Astrocyte (in vitro differentiated cells and primary cell): ENCODE measurements at regions not wholly inside any gene's neighbourhood (a gene's known extent, or its start where the extent isn't known, plus 50 kb on each side); places are given as distances from the start of the nearest gene placed in this dataset.

Experiments
- DNase-seq: peaks from one replicate; pipeline ENCODE4 v3.0.0-alpha.2; 2010; ENCODE audit warnings: low read depth
- FAIRE-seq: peaks from 2 replicates; lab custom pipeline; 2011; peaks lifted over from hg19 to GRCh38; lab: Jason Lieb, UNC
- H2AFZ ChIP-seq: 2 replicates; pipeline ENCODE4 v1.6.0; 2012; ENCODE audit warnings: low read depth, low read length, inconsistent platforms
- H3K27ac ChIP-seq: 2 replicates; pipeline ENCODE4 v1.5.1; 2011; ENCODE audit warnings: low read depth, low read length, inconsistent platforms
- H3K27me3 ChIP-seq: 2 replicates; pipeline ENCODE4 v1.6.0; 2011; ENCODE audit warnings: low read length, inconsistent platforms; ENCODE audit not compliant: insufficient read depth
- H3K36me3 ChIP-seq: 2 replicates; pipeline ENCODE4 v1.5.1; 2011; ENCODE audit warnings: low read length, inconsistent platforms; ENCODE audit not compliant: insufficient read depth
- H3K4me1 ChIP-seq: 2 replicates; pipeline ENCODE4 v1.5.1; 2011; ENCODE audit warnings: low read length, inconsistent platforms; ENCODE audit not compliant: insufficient read depth
- H3K4me2 ChIP-seq: 2 replicates; pipeline ENCODE4 v1.6.0; 2012; ENCODE audit warnings: low read length, inconsistent platforms
- H3K4me3 ChIP-seq: 2 replicates; pipeline ENCODE4 v1.5.1; 2011; ENCODE audit warnings: low read depth, mild to moderate bottlenecking, low read length, inconsistent platforms; ENCODE audit not compliant: insufficient read depth
- H3K79me2 ChIP-seq: 2 replicates; pipeline ENCODE4 v1.6.0; 2012; ENCODE audit warnings: mild to moderate bottlenecking, low read length, inconsistent platforms; ENCODE audit not compliant: insufficient read depth
- H3K9ac ChIP-seq: 2 replicates; pipeline ENCODE4 v1.6.0; 2012; ENCODE audit warnings: mild to moderate bottlenecking, low read length, inconsistent platforms
- H3K9me3 ChIP-seq: 2 replicates; pipeline ENCODE4 v1.5.1; 2012; ENCODE audit warnings: low read depth, mild to moderate bottlenecking, low read length, inconsistent platforms; ENCODE audit not compliant: insufficient read depth
- H4K20me1 ChIP-seq: 2 replicates; pipeline ENCODE4 v1.6.0; 2012; ENCODE audit warnings: low read length, inconsistent platforms; ENCODE audit not compliant: insufficient read depth
- H3K27ac Mint-ChIP-seq: one replicate; pipeline ENCODE4 v1.8.0; 2021; ENCODE audit warnings: mild to moderate bottlenecking, mixed read lengths; ENCODE audit not compliant: unreplicated experiment
- H3K27me3 Mint-ChIP-seq: one replicate; pipeline ENCODE4 v1.8.0; 2021; ENCODE audit warnings: low read depth, mixed read lengths; ENCODE audit not compliant: unreplicated experiment
- H3K36me3 Mint-ChIP-seq: one replicate; pipeline ENCODE4 v1.8.0; 2021; ENCODE audit warnings: low read depth, mixed read lengths; ENCODE audit not compliant: unreplicated experiment
- H3K4me1 Mint-ChIP-seq: one replicate; pipeline ENCODE4 v1.8.0; 2021; ENCODE audit warnings: low read depth, mixed read lengths; ENCODE audit not compliant: unreplicated experiment
- H3K4me3 Mint-ChIP-seq: one replicate; pipeline ENCODE4 v1.8.0; 2021; ENCODE audit warnings: mild to moderate bottlenecking, moderate library complexity, mixed read lengths; ENCODE audit not compliant: unreplicated experiment
- H3K9me3 Mint-ChIP-seq: one replicate; pipeline ENCODE4 v1.8.0; 2021; ENCODE audit warnings: mild to moderate bottlenecking, mixed read lengths; ENCODE audit not compliant: unreplicated experiment
- CTCF ChIP-seq: IDR thresholded peaks from 2 replicates; pipeline ENCODE4 v1.5.1; 2011; ENCODE audit warnings: low read depth, mild to moderate bottlenecking, inconsistent platforms, low read length, moderate library complexity; ENCODE audit not compliant: insufficient read depth
- EZH2 ChIP-seq: IDR thresholded peaks from 2 replicates; pipeline ENCODE4 v1.6.1; 2012; ENCODE audit warnings: mild to moderate bottlenecking, low read length, inconsistent platforms; ENCODE audit not compliant: insufficient read depth

DNA sequence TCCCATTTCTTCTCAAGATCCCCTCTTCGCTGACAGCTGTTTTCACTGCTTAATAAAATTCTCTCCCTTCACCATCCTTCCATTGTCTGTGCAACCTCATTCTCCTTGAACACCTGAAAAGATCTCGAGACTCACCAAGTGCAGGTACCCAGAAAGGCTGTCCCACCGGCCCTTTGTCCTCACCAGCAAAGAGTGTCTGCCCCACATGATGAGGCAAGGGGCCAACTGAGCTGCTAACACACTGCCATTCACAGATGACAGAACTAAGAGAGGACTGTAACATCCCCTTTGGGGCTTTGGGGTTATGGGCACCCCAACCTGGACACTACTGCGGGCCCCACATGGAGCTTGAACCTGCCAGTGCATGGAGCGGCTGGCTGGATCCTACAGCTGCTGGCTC, 771.4 kb upstream of the MIR17HG start:
- no peak for DNase-seq
- no peaks in the 10 kb centered on the region for H3K9me3 Mint-ChIP-seq

DNA sequence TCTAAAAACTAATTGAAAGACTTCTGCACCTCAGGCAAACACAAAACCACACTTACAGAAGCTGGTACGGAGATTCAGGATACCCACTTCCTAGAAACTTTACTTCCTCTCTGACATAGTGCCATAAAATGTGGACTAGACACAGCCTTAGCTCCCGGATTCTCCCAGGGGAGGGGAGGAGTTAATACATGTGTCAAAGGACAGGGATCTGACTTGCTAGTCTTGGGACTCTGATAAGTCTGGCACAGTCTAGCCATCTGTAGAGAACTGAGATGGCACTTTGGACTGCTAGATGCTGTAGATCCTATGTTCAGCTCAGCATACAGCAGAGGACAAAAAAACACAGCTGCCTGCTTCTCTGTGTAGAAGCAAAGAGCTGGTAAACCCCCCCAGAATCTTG, 769.8 kb upstream of the MIR17HG start:
- no peaks in the 10 kb centered on the region for H3K27me3 Mint-ChIP-seq
- no peaks in the 10 kb centered on the region for H3K36me3 ChIP-seq
- FAIRE-seq = no peak
- no peaks in the 10 kb centered on the region for H3K4me1 Mint-ChIP-seq
- H3K4me2 ChIP-seq = no peak overlapping the region
- no peak for DNase-seq
- no peaks in the 10 kb centered on the region for H3K4me1 ChIP-seq
- H3K27ac Mint-ChIP-seq = no peak overlapping the region
- no peaks in the 10 kb centered on the region for H3K27me3 ChIP-seq
- no peak overlapping the region for H3K27ac ChIP-seq
- no peak for TF ChIP-seq EZH2
- no peaks in the 10 kb centered on the region for H4K20me1 ChIP-seq
- no peaks in the 10 kb centered on the region for H3K9me3 ChIP-seq
- no peak overlapping the region for H3K9ac ChIP-seq
- no peaks in the 10 kb centered on the region for H3K79me2 ChIP-seq
- no peak overlapping the region for H3K4me3 ChIP-seq
- no peak overlapping the region for H3K4me3 Mint-ChIP-seq
- no peaks in the 10 kb centered on the region for H3K36me3 Mint-ChIP-seq
- no peak overlapping the region for H2AFZ ChIP-seq
- H3K9me3 Mint-ChIP-seq = no peaks in the 10 kb centered on the region

More for the DNA sequence above, 771.4 kb upstream of the MIR17HG start:
- Histone ChIP-seq H3K9me3 (no peaks in the 10 kb centered on the region), H3K79me2 (no peaks in the 10 kb centered on the region), H3K4me3 (no peak overlapping the region), H4K20me1 (no peaks in the 10 kb centered on the region), H3K36me3 (no peaks in the 10 kb centered on the region), H2AFZ (no peak overlapping the region), H3K9ac (no peak overlapping the region), H3K27me3 (no peaks in the 10 kb centered on the region), H3K27ac (no peak overlapping the region), H3K4me2 (no peak overlapping the region), H3K4me1 (no peaks in the 10 kb centered on the region)
- no peaks in the 10 kb centered on the region for H3K27me3 Mint-ChIP-seq
- no peaks in the 10 kb centered on the region for H3K36me3 Mint-ChIP-seq
- TF ChIP-seq EZH2 (no peak), CTCF (no peak)
- no peak overlapping the region for H3K27ac Mint-ChIP-seq
- no peak overlapping the region for H3K4me3 Mint-ChIP-seq
- no peak for FAIRE-seq
- no peaks in the 10 kb centered on the region for H3K4me1 Mint-ChIP-seq

DNA sequence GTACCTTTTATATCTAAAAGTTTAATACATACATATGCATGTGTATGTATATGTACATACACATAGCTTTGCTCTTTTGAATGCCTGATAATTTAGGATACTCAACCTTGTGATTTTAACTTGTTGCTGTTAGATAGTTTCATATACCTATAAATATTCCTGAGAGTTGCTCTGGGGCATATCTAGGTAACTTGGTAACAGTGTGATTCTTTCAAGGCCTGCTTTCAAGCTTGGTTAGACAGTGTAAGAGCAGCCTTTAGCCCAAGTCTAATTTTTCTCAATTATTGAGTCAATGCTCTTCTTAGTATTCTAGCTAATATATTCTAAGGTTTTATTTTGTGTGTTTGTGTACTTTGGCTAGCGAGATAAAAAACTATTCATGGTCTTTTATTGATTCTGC, 762.1 kb upstream of the MIR17HG start:
- TF ChIP-seq EZH2 (no peak), CTCF (no peak)
- Histone ChIP-seq H3K36me3 (no peaks in the 10 kb centered on the region), H3K27me3 (no peaks in the 10 kb centered on the region), H2AFZ (no peak overlapping the region), H3K4me1 (no peaks in the 10 kb centered on the region), H4K20me1 (no peaks in the 10 kb centered on the region), H3K79me2 (no peaks in the 10 kb centered on the region), H3K9me3 (no peaks in the 10 kb centered on the region), H3K9ac (no peak overlapping the region), H3K4me2 (no peak overlapping the region), H3K27ac (no peak overlapping the region), H3K4me3 (no peak overlapping the region)
- H3K27ac Mint-ChIP-seq = no peak overlapping the region
- H3K4me3 Mint-ChIP-seq = no peak overlapping the region
- H3K9me3 Mint-ChIP-seq = no peaks in the 10 kb centered on the region
- no peak for DNase-seq
- H3K36me3 Mint-ChIP-seq = no peaks in the 10 kb centered on the region
- no peak for FAIRE-seq
- H3K4me1 Mint-ChIP-seq = no peaks in the 10 kb centered on the region
- no peaks in the 10 kb centered on the region for H3K27me3 Mint-ChIP-seq
